B cell (primary cell): ENCODE measurements at regions not wholly inside any gene's neighbourhood (a gene's known extent, or its start where the extent isn't known, plus 50 kb on each side); places are given as distances from the start of the nearest gene placed in this dataset.
"Not testable (repeated sequence)": the region's sequence is repeated elsewhere in the genome, so short reads cannot be mapped to it uniquely, and the experiment has no call there.

Experiments used
- ATAC-seq: fragments of 200-7000 bp; cut with Tn5 transposase; one replicate; pipeline ENCODE4 v1.10.0; 2021; ENCODE audit warnings: low read depth, mild to moderate bottlenecking, moderate number of reproducible peaks, moderate library complexity
- CTCF ChIA-PET: fragments of 350-600 bp; sonication (Branson Sonifier 250); formaldehyde crosslinking; loops from one replicate; lab custom pipeline; 2021; ENCODE audit warnings: antibody characterized with exemption, inconsistent platforms; lab: Charles Lee
- POLR2A ChIA-PET: fragments of 350-600 bp; sonication (Branson Sonifier 250); formaldehyde crosslinking; loops from one replicate; lab custom pipeline; 2021; ENCODE audit warnings: antibody characterized with exemption; lab: Charles Lee
- DNase-seq: peaks from one replicate; pipeline ENCODE4 v3.0.0; 2013
- H2AFZ ChIP-seq: 2 replicates; pipeline ENCODE4 v1.6.1; 2012; ENCODE audit warnings: mild to moderate bottlenecking, low read depth, low read length; ENCODE audit not compliant: insufficient read depth, poor library complexity, severe bottlenecking
- H3K27ac ChIP-seq, 2 donors: 1 replicate in 1 of 2; 2 replicates in 1 of 2; pipeline ENCODE4 v1.5.1; 2012 to 2013; ENCODE audit warnings: low read length in 2 of 2, mild to moderate bottlenecking in 2 of 2, moderate library complexity in 1 of 2
- H3K27me3 ChIP-seq, 4 experiments: fragments of 200-600 bp in 1 of 4; sonication (generic) in 1 of 4; replicated peaks in 1 of 4; 1 replicate in 2 of 4; 2 replicates in 2 of 4; pipeline versions ENCODE4 v1.6.1 to v1.7.0; 2013 to 2016; ENCODE audit warnings: low read length in 3 of 4, mild to moderate bottlenecking in 2 of 4, mixed read lengths in 1 of 4, moderate library complexity in 1 of 4; ENCODE audit not compliant: insufficient read depth in 4 of 4, control insufficient read depth in 3 of 4; ENCODE audit errors: control extremely low read depth in 1 of 4
- H3K36me3 ChIP-seq, 2 experiments: replicated peaks in 1 of 2; 1 replicate in 1 of 2; 2 replicates in 1 of 2; pipeline versions ENCODE4 v1.6.1 to v1.7.1; 2013; ENCODE audit warnings: low read length in 1 of 2; ENCODE audit not compliant: insufficient read depth in 2 of 2, control insufficient read depth in 1 of 2; ENCODE audit errors: control extremely low read depth in 1 of 2, extremely low read depth in 1 of 2
- H3K4me1 ChIP-seq, 2 donors: fragments of 200-600 bp in 1 of 2; sonication (generic) in 1 of 2; 1 replicate in 1 of 2; 2 replicates in 1 of 2; pipeline versions ENCODE4 v1.5.1 to v1.6.1; 2013 to 2017; ENCODE audit warnings: low read length in 2 of 2; ENCODE audit not compliant: control insufficient read depth in 2 of 2, insufficient read depth in 2 of 2
- H3K4me2 ChIP-seq: replicated peaks from 2 replicates; pipeline ENCODE3; 2012; ENCODE audit warnings: mild to moderate bottlenecking, low read depth, low read length; ENCODE audit not compliant: poor library complexity, severe bottlenecking
- H3K4me3 ChIP-seq, 5 experiments: fragments of 200-600 bp in 1 of 5; sonication (generic) in 1 of 5; 1 replicate in 3 of 5; 2 replicates in 2 of 5; pipeline versions ENCODE4 v1.5.1 to v1.7.0; 2011 to 2016; ENCODE audit warnings: low read length in 4 of 5, mild to moderate bottlenecking in 4 of 5, low read depth in 2 of 5, control low read depth in 1 of 5, moderate library complexity in 1 of 5; ENCODE audit not compliant: insufficient read depth in 1 of 5; ENCODE audit errors: control extremely low read depth in 1 of 5, extremely low read depth in 1 of 5
- H3K79me2 ChIP-seq: fragments of 200-600 bp; sonication (generic); one replicate; pipeline ENCODE4 v1.6.0; 2016; ENCODE audit warnings: low read length; ENCODE audit not compliant: control insufficient read depth, insufficient read depth
- H3K9ac ChIP-seq: fragments of 200-600 bp; sonication (generic); 2 replicates; pipeline ENCODE4 v1.6.1; 2017; ENCODE audit warnings: mild to moderate bottlenecking, low read length, moderate library complexity
- H3K9me3 ChIP-seq, 3 donors: one replicate each; pipeline versions ENCODE4 v1.6.1 to v1.7.1; 2013; ENCODE audit warnings: low read length in 2 of 3; ENCODE audit not compliant: control insufficient read depth in 2 of 3, insufficient read depth in 1 of 3; ENCODE audit errors: control extremely low read depth in 1 of 3
- H4K20me1 ChIP-seq: 2 replicates; pipeline ENCODE4 v1.6.0; 2012; ENCODE audit warnings: mild to moderate bottlenecking, low read length; ENCODE audit not compliant: insufficient read depth, control insufficient read depth, poor library complexity, severe bottlenecking
- H3K27ac Mint-ChIP-seq: one replicate; pipeline ENCODE4 v1.8.0; 2021; ENCODE audit warnings: mixed read lengths
- H3K27me3 Mint-ChIP-seq: one replicate; pipeline ENCODE4 v1.8.0; 2021; ENCODE audit warnings: mixed read lengths
- H3K4me1 Mint-ChIP-seq: one replicate; pipeline ENCODE4 v1.8.0; 2021; ENCODE audit warnings: mixed read lengths
- H3K4me3 Mint-ChIP-seq: one replicate; pipeline ENCODE4 v1.8.0; 2021; ENCODE audit warnings: mixed read lengths
- H3K9me3 Mint-ChIP-seq: one replicate; pipeline ENCODE4 v1.8.0; 2022; ENCODE audit warnings: mixed read lengths; ENCODE audit not compliant: insufficient read depth
- CTCF ChIP-seq: fragments of 200-600 bp; IDR thresholded peaks from one replicate; pipeline ENCODE4 v1.8.0; 2022; ENCODE audit warnings: antibody characterized with exemption, mild to moderate bottlenecking
- EZH2 ChIP-seq: IDR thresholded peaks from 2 replicates; pipeline ENCODE4 v1.6.1; 2012; ENCODE audit warnings: borderline replicate concordance, low read depth, mild to moderate bottlenecking, moderate library complexity, low read length; ENCODE audit not compliant: insufficient read depth, poor library complexity, severe bottlenecking
- WGBS: methylation state at CpG from one replicate; pipeline ENCODE4 v1.1.5; 2013; ENCODE audit warnings: missing lambda C conversion rate; ENCODE audit not compliant: insufficient coverage; 5-methylcytosine and 5-hydroxymethylcytosine counted together
- intact Hi-C: fragments of 100-400 bp; cut with micrococcal nuclease; formaldehyde crosslinking; loops from one replicate; pipeline ENCODE4 v1.10.0; 2022

GRCh38 chr7:153224890-153225289 lies 465.3 kb downstream of the ACTR3B start:
- ChIA-PET POLR2A (no interaction called here), CTCF (no interaction called here)
- no peak for TF ChIP-seq EZH2
- no peak for TF ChIP-seq CTCF
- no peak for ATAC-seq
- Histone ChIP-seq H3K4me1 (no peaks in the 10 kb centered on the region), H3K4me2 (no peak overlapping the region), H3K36me3 (no peaks in the 10 kb centered on the region), H3K79me2 (no peaks in the 10 kb centered on the region), H3K27ac (no peak overlapping the region), H3K9me3 (peaks cover 0 to 11% (median 0%) of the 10 kb centered on the region in 3 donors), H4K20me1 (no peaks in the 10 kb centered on the region), H2AFZ (no peak overlapping the region), H3K4me3 (no peak overlapping the region), H3K9ac (no peak overlapping the region), H3K27me3 (no peaks in the 10 kb centered on the region)
- H3K27ac Mint-ChIP-seq = no peak overlapping the region
- H3K9me3 Mint-ChIP-seq = peaks cover 8% of the 10 kb centered on the region
- no peaks in the 10 kb centered on the region for H3K4me1 Mint-ChIP-seq
- H3K4me3 Mint-ChIP-seq = no peak overlapping the region
- intact Hi-C loops = no loop called here
- DNase-seq = no peak
- H3K27me3 Mint-ChIP-seq = no peaks in the 10 kb centered on the region
- WGBS = no CpG with 5 or more reads among the region's 1 CpG

- DNase-seq, H3K27ac ChIP-seq, H3K9ac ChIP-seq, H3K79me2 ChIP-seq, ATAC-seq, H3K4me1 ChIP-seq, H3K4me3 ChIP-seq, H3K27me3 ChIP-seq, H3K4me2 ChIP-seq, CTCF ChIA-PET, H3K9me3 ChIP-seq, H3K4me3 Mint-ChIP-seq, POLR2A ChIA-PET, H3K27ac Mint-ChIP-seq, H2AFZ ChIP-seq, intact Hi-C loops, H3K4me1 Mint-ChIP-seq, H4K20me1 ChIP-seq, H3K36me3 ChIP-seq, H3K27me3 Mint-ChIP-seq: not testable (repeated sequence)
- WGBS = no CpG with 5 or more reads among the region's 7 CpGs
- peaks cover 12% of the 10 kb centered on the region for H3K9me3 Mint-ChIP-seq
These were observed 485.6 kb downstream of the ACTR3B start for GRCh38 chr7:153245136-153245535.
